ENCODE measurements at regions not wholly inside any gene's neighbourhood (a gene's known extent, or its start where the extent isn't known, plus 50 kb on each side); places are given as distances from the start of the nearest gene placed in this dataset.

GRCh38 chr7:9978106-9979064, 995.3 kb upstream of the PHF14 start:
- DNase-seq (ENCODE audit: low spot score): no peak
- Mint-ChIP-seq H3K27me3 (ENCODE audit: unreplicated experiment) (no peaks in the 10 kb centered on the region), H3K4me3 (ENCODE audit: unreplicated experiment) (no peak overlapping the region), H3K9me3 (ENCODE audit: unreplicated experiment) (no peaks in the 10 kb centered on the region), H3K4me1 (ENCODE audit: unreplicated experiment) (no peaks in the 10 kb centered on the region), H3K36me3 (ENCODE audit: low read depth, unreplicated experiment) (no peaks in the 10 kb centered on the region), H3K27ac (ENCODE audit: unreplicated experiment) (no peak overlapping the region)
- TF ChIP-seq CTCF (IDR thresholded peaks at IDR 0.05; ENCODE audit: unreplicated experiment): no peak

GRCh38 chr7:9981742-9982349, 991.8 kb upstream of the PHF14 start:
- no peaks in the 10 kb centered on the region for H3K9me3 Mint-ChIP-seq (ENCODE audit: unreplicated experiment)
- no peak overlapping the region for H3K4me3 Mint-ChIP-seq (ENCODE audit: unreplicated experiment)
- H3K36me3 Mint-ChIP-seq (ENCODE audit: low read depth, unreplicated experiment): no peaks in the 10 kb centered on the region
- TF ChIP-seq CTCF (IDR thresholded peaks at IDR 0.05; ENCODE audit: unreplicated experiment): no peak
- no peak for DNase-seq (ENCODE audit: low spot score)
- no peaks in the 10 kb centered on the region for H3K4me1 Mint-ChIP-seq (ENCODE audit: unreplicated experiment)
- no peak overlapping the region for H3K27ac Mint-ChIP-seq (ENCODE audit: unreplicated experiment)
- no peaks in the 10 kb centered on the region for H3K27me3 Mint-ChIP-seq (ENCODE audit: unreplicated experiment)

- TF ChIP-seq CTCF (IDR thresholded peaks at IDR 0.05; ENCODE audit: unreplicated experiment): no peak
- no peaks in the 10 kb centered on the region for H3K27me3 Mint-ChIP-seq (ENCODE audit: unreplicated experiment)
- H3K27ac Mint-ChIP-seq (ENCODE audit: unreplicated experiment): no peak overlapping the region
- H3K9me3 Mint-ChIP-seq (ENCODE audit: unreplicated experiment): no peaks in the 10 kb centered on the region
- H3K36me3 Mint-ChIP-seq (ENCODE audit: low read depth, unreplicated experiment): no peaks in the 10 kb centered on the region
- no peaks in the 10 kb centered on the region for H3K4me1 Mint-ChIP-seq (ENCODE audit: unreplicated experiment)
- DNase-seq (ENCODE audit: low spot score): no peak
- no peak overlapping the region for H3K4me3 Mint-ChIP-seq (ENCODE audit: unreplicated experiment)
Observed at GRCh38 chr7:9983048-9983447, 990.6 kb upstream of the PHF14 start.

GRCh38 chr7:10015687-10016086, 958.0 kb upstream of the PHF14 start:
- Mint-ChIP-seq H3K9me3 (ENCODE audit: unreplicated experiment) (peaks cover 4% of the 10 kb centered on the region), H3K27ac (ENCODE audit: unreplicated experiment) (no peak overlapping the region), H3K4me3 (ENCODE audit: unreplicated experiment) (no peak overlapping the region), H3K4me1 (ENCODE audit: unreplicated experiment) (no peaks in the 10 kb centered on the region), H3K36me3 (ENCODE audit: low read depth, unreplicated experiment) (no peaks in the 10 kb centered on the region), H3K27me3 (ENCODE audit: unreplicated experiment) (no peaks in the 10 kb centered on the region)
- no peak for DNase-seq (ENCODE audit: low spot score)
- TF ChIP-seq CTCF (IDR thresholded peaks at IDR 0.05; ENCODE audit: unreplicated experiment): no peak

GRCh38 chr7:10022480-10022879, 951.2 kb upstream of the PHF14 start:
- no peaks in the 10 kb centered on the region for H3K4me1 Mint-ChIP-seq (ENCODE audit: unreplicated experiment)
- no peaks in the 10 kb centered on the region for H3K36me3 Mint-ChIP-seq (ENCODE audit: low read depth, unreplicated experiment)
- H3K27me3 Mint-ChIP-seq (ENCODE audit: unreplicated experiment): no peaks in the 10 kb centered on the region
- no peak for TF ChIP-seq CTCF (IDR thresholded peaks at IDR 0.05; ENCODE audit: unreplicated experiment)
- DNase-seq (ENCODE audit: low spot score): no peak
- H3K27ac Mint-ChIP-seq (ENCODE audit: unreplicated experiment): no peak overlapping the region
- H3K4me3 Mint-ChIP-seq (ENCODE audit: unreplicated experiment): no peak overlapping the region
- no peaks in the 10 kb centered on the region for H3K9me3 Mint-ChIP-seq (ENCODE audit: unreplicated experiment)

All from endothelial cell (in vitro differentiated cells).